ENCODE measurements at regions not wholly inside any gene's neighbourhood (a gene's known extent, or its start where the extent isn't known, plus 50 kb on each side); places are given as distances from the start of the nearest gene placed in this dataset.

DNA sequence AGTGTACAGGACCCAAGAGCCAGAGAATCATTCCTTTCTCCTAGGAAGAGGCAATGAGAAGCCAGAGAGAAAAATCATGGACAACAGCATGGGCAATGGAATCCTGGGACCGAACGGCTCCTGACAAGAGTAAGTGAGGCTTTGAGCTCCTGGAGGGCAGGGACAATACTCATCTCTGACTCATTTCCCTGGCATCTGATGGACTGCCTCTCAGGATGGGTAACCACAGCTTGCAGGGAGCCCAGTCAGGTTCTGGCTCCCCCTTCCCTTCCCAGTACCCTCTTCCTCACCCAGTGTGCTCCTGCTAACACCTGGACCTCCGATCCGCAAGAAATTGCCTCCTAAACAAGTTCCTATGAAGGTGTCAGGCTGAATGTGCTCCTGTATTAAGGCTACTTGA lies 51.2 kb upstream of the SORCS3 start:
- TF ChIP-seq, protein P1, sequence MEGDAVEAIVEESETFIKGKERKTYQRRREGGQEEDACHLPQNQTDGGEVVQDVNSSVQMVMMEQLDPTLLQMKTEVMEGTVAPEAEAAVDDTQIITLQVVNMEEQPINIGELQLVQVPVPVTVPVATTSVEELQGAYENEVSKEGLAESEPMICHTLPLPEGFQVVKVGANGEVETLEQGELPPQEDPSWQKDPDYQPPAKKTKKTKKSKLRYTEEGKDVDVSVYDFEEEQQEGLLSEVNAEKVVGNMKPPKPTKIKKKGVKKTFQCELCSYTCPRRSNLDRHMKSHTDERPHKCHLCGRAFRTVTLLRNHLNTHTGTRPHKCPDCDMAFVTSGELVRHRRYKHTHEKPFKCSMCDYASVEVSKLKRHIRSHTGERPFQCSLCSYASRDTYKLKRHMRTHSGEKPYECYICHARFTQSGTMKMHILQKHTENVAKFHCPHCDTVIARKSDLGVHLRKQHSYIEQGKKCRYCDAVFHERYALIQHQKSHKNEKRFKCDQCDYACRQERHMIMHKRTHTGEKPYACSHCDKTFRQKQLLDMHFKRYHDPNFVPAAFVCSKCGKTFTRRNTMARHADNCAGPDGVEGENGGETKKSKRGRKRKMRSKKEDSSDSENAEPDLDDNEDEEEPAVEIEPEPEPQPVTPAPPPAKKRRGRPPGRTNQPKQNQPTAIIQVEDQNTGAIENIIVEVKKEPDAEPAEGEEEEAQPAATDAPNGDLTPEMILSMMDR (IDR thresholded peaks at IDR 0.05) = no peak
- TF ChIP-seq POLR2A (IDR thresholded peaks at IDR 0.05) (no peak), POLR2AphosphoS5 (IDR thresholded peaks at IDR 0.05) (no peak), EP300 (IDR thresholded peaks at IDR 0.05) (no peak)
